WI38 (cell line): ENCODE measurements at regions not wholly inside any gene's neighbourhood (a gene's known extent, or its start where the extent isn't known, plus 50 kb on each side); places are given as distances from the start of the nearest gene placed in this dataset.

Experiments
- H3K4me3 ChIP-seq: 2 replicates; pipeline ENCODE4 v1.5.1; 2011; ENCODE audit warnings: low read depth, mild to moderate bottlenecking, control low read depth, low read length
- TF ChIP-seq, protein P1 (sequence below): IDR thresholded peaks from 2 replicates; pipeline ENCODE4 v1.5.1; 2012; ENCODE audit warnings: low read depth, mild to moderate bottlenecking, control low read depth, low read length

DNA sequence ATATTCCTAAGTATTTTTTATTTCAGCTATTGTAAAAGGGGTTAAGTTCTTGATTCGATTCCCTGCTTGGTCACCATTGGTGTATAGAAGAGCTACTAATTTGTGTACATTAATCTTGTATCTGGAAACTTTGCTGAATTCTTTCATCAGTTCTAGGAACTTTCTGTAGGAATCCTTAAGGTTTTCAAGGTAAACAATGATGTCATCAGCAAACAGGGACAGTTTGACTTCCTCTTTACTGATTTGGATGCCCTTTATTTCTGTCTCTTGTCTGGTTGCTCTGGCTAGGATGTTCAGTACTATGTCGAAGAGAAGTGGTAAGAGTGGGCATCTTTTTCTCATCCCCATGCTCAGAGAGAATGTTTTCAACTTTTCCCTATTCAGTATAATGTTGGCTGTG is 252.7 kb downstream of the NR4A2 start:
- no peak overlapping the region for H3K4me3 ChIP-seq
- TF ChIP-seq, protein P1, sequence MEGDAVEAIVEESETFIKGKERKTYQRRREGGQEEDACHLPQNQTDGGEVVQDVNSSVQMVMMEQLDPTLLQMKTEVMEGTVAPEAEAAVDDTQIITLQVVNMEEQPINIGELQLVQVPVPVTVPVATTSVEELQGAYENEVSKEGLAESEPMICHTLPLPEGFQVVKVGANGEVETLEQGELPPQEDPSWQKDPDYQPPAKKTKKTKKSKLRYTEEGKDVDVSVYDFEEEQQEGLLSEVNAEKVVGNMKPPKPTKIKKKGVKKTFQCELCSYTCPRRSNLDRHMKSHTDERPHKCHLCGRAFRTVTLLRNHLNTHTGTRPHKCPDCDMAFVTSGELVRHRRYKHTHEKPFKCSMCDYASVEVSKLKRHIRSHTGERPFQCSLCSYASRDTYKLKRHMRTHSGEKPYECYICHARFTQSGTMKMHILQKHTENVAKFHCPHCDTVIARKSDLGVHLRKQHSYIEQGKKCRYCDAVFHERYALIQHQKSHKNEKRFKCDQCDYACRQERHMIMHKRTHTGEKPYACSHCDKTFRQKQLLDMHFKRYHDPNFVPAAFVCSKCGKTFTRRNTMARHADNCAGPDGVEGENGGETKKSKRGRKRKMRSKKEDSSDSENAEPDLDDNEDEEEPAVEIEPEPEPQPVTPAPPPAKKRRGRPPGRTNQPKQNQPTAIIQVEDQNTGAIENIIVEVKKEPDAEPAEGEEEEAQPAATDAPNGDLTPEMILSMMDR = no peak

DNA sequence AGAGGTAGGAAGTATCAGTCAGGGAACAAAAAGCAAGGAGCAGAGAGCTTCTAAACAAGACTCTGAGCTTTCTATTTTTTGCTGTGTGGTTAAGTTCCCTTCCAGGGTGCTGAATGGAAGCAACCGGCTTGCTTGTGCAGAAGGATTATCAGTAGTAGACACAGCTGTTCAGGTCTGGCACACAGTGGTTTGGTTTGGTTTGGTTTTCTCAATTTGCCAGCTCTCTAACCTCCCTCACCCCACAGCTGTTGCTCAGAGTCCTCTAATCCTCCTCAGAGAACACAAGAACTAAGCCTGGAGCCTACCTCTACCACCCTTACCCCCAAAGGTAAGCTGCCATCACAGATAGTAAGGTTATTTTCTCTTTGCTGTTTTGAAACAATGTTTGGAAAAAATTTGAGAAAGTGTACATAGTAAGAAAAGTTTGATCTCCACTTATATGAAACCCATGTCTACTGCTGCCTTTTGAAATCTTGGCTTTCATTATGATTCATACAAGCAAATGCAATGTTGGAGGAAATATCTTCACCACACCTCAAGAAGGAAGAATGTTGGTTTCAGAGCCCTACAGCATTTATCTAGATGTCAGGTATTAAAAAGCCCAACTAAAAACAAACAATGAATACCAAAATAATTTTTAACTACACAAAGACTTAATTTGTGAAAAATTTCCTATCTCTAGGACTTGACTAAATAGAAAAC is 255.3 kb downstream of the NR4A2 start:
- TF ChIP-seq, protein P1 = no peak
- H3K4me3 ChIP-seq = no peak overlapping the region

DNA sequence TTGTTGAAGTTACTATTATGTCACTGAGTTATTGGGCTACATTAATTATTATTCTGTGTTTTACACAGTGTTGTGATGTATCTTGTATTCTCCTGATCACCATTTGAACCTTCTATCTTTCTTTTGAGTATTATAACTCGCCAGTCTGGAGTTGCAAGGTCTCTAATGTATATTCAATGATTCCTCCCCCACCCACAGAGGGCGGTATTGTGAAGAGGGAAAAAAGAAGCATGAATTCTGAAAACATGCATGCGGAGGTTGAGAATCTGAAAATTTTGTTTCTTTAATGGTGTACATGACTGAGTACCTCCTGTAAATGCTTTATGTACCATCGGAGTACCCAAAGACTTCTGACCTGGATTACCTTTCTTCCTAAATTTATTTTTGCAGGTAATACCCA is 266.6 kb downstream of the NR4A2 start:
- TF ChIP-seq, protein P1 = no peak
- no peak overlapping the region for H3K4me3 ChIP-seq

DNA sequence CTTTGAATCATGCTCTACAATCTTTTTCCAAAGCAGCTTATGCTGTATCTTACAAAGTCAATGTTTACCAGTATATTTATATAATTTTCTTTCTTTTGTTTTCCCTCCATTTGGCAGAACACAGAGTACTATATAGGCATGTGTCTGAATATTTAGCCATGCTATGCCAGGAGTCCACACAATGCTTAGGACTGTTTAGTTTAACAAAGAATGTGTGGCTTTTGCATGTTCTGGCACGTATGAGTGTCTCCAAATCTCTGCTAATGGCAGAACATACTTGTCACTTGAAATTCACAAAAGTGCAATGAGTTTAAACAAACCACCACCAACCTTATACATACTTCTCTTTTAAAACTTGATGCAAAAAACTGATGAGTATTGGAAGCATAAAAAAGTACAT is 268.0 kb downstream of the NR4A2 start:
- H3K4me3 ChIP-seq = no peak overlapping the region
- TF ChIP-seq, protein P1 = no peak

DNA sequence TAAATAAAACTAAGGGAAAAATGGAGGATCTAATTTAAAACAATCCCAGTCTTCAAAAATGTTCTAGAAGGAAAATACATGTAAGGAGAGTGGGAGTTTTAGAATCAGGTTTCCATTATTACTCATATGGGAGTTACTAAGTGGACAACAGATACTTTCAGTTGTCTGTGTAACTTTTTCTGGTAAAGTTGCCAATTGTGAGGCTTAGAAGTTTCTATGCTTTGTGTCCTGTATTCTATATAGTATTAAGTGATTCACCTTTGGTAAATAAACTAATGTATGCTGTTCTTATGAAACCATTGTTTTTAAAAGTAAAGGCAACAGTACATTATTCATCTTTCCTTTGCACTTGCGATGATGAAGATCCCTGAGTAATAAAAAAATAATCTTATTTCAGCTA is 274.9 kb downstream of the NR4A2 start:
- H3K4me3 ChIP-seq = no peak overlapping the region
- TF ChIP-seq, protein P1 = no peak

DNA sequence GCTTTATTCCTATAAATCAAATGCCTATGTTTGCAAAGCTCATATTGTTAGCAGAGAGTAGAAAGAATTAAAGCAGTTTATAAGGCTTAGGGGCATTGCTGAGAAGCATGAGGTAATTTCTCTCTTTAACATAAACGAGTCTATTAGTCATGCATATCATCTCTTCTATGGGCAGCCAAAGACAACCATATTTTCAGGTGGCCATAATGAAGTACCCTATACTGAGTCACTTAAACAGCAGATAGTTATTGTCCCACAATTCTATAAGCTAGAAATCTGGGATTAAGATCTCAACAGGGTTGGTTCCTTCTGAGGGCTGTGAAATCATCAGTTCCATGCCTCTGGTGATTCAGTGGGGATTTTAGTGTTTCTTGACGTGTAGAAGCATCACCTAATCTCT is 277.5 kb downstream of the NR4A2 start:
- TF ChIP-seq, protein P1 = no peak
- no peak overlapping the region for H3K4me3 ChIP-seq

DNA sequence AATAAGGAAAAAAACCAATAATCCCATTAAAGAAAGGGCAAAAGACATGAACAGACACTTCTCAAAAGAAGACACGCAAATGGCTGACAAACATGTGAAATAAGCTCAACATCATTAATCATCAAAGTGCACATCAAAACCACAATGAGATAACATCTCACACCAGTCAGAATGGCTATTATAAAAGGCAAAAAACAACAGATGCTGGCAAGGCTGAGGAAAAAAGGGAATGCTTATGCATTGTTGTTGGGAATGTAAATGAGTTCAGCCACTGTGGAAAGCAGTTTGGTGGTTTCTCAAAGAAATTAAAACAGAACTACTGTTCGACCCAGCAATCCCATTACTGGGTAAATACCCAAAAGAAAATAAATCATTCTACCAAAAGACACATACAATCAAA is 285.6 kb downstream of the NR4A2 start:
- H3K4me3 ChIP-seq = no peak overlapping the region
- TF ChIP-seq, protein P1 = no peak
